ENCODE measurements at regions not wholly inside any gene's neighbourhood (a gene's known extent, or its start where the extent isn't known, plus 50 kb on each side); places are given as distances from the start of the nearest gene placed in this dataset.

GRCh38 chr21:43313221-43313938, 113.6 kb downstream of the SIK1 start:
- H3K36me3 ChIP-seq (ENCODE audit: insufficient read depth): no peaks in the 10 kb centered on the region
- no peak overlapping the region for H3K27ac ChIP-seq (ENCODE audit: low read depth)
- H3K4me1 ChIP-seq (ENCODE audit: insufficient read depth): no peaks in the 10 kb centered on the region
- WGBS: 83% methylated on average over 20 of the region's 20 CpGs
- DNase-seq (ENCODE audit: extremely low spot score): no peak
- H3K4me3 ChIP-seq (ENCODE audit: low read depth, low read length): no peak overlapping the region

DNA sequence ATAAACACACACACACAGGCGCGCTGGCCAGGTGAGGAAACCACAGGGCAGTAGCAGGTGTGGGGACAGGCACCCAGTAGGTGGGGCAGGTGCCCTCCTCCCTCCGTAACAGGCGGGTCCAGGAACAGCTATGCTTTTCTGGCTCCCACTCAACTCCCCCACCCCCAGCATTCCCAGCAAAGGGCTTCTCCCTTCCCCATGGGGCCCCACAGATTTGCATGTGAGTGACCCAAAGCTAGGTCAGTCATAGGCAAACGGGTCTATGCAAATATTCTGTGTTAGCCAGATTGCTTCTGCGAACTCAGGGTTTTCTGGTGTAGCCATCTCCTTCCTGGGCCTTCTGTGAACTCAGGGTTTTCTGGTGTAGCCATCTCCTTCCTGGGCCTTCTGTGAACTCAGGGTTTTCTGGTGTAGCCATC, 114.2 kb downstream of the SIK1 start:
- Histone ChIP-seq H3K4me3 (ENCODE audit: low read depth, low read length) (no peak overlapping the region), H3K36me3 (ENCODE audit: insufficient read depth) (no peaks in the 10 kb centered on the region), H3K4me1 (ENCODE audit: insufficient read depth) (no peaks in the 10 kb centered on the region), H3K27ac (ENCODE audit: low read depth) (no peak overlapping the region)
- no peak for DNase-seq (ENCODE audit: extremely low spot score)
- WGBS: 84% methylated on average over 6 of the region's 6 CpGs

DNA sequence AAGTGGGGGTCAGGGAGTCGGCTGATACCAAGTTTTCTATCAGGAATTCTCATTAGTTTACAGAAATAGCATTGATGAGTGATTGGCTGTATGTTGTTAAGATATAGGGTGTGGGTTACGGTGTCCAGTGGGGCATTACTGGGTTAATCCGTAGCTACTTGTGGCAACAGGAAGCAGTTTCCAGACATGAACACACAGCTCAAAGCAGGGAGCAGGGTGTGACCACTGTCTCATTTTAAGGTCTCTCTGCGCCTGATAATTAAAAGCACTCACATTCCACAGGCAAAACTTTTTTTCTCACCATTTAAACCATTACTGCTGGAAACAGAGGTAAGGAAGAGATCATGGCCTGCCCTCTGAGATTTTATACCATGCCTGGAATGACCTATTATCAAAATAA, 114.9 kb downstream of the SIK1 start:
- 70% methylated on average over 4 of the region's 4 CpGs for WGBS
- no peak for DNase-seq (ENCODE audit: extremely low spot score)
- Histone ChIP-seq H3K4me1 (ENCODE audit: insufficient read depth) (no peaks in the 10 kb centered on the region), H3K4me3 (ENCODE audit: low read depth, low read length) (no peak overlapping the region), H3K36me3 (ENCODE audit: insufficient read depth) (no peaks in the 10 kb centered on the region), H3K27ac (ENCODE audit: low read depth) (no peak overlapping the region)

DNA sequence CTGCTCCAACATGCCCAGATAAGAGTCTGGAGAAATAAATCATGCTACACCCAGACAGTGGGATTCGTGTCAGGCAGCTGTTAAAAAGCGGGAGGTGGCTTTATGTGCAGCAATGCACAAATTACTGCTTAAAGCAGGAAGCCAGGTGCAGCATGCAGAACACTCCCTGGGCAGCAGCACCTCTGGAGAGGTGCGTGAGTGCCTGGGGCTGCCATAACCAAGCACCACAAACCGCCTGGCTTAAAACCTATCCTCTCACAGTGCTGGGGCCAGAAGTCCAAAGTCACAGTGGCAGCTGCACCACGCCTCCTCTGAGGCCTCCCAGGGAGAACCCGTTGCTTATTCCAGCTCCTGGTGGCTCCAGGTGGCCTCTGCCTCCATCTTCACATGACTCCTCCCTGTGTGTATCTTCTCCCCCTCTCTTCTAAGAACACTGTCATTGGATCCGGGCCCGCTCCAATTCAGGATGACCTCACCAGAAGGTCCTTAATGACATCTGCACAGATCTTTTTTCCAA, 115.6 kb downstream of the SIK1 start:
- Histone ChIP-seq H3K4me3 (ENCODE audit: low read depth, low read length) (no peak overlapping the region), H3K4me1 (ENCODE audit: insufficient read depth) (no peaks in the 10 kb centered on the region), H3K36me3 (ENCODE audit: insufficient read depth) (no peaks in the 10 kb centered on the region), H3K27ac (ENCODE audit: low read depth) (no peak overlapping the region)
- WGBS: 68% methylated on average over 8 of the region's 8 CpGs
- no peak for DNase-seq (ENCODE audit: extremely low spot score)

- H3K4me3 ChIP-seq (ENCODE audit: low read depth, low read length): no peak overlapping the region
- DNase-seq (ENCODE audit: extremely low spot score): no peak
- H3K4me1 ChIP-seq (ENCODE audit: insufficient read depth): no peaks in the 10 kb centered on the region
- 85% methylated on average over 10 of the region's 10 CpGs for WGBS
- H3K27ac ChIP-seq (ENCODE audit: low read depth): no peak overlapping the region
- no peaks in the 10 kb centered on the region for H3K36me3 ChIP-seq (ENCODE audit: insufficient read depth)
Observed at GRCh38 chr21:43308815-43309283, 118.1 kb downstream of the SIK1 start.

- WGBS: 70% methylated on average over 13 of the region's 13 CpGs
- DNase-seq (ENCODE audit: extremely low spot score): no peak
Observed at GRCh38 chr21:43308101-43308814, 118.7 kb downstream of the SIK1 start.

GRCh38 chr21:43307677-43308070, 119.3 kb downstream of the SIK1 start:
- DNase-seq (ENCODE audit: extremely low spot score): no peak
- H3K27ac ChIP-seq (ENCODE audit: low read depth): no peak overlapping the region
- WGBS: 77% methylated on average over 7 of the region's 7 CpGs
- H3K4me1 ChIP-seq (ENCODE audit: insufficient read depth): no peaks in the 10 kb centered on the region
- H3K36me3 ChIP-seq (ENCODE audit: insufficient read depth): no peaks in the 10 kb centered on the region
- no peak overlapping the region for H3K4me3 ChIP-seq (ENCODE audit: low read depth, low read length)

More at GRCh38 chr21:43308101-43308814, 118.7 kb downstream of the SIK1 start:
- no peaks in the 10 kb centered on the region for H3K36me3 ChIP-seq (ENCODE audit: insufficient read depth)
- H3K4me1 ChIP-seq (ENCODE audit: insufficient read depth): no peaks in the 10 kb centered on the region
- H3K4me3 ChIP-seq (ENCODE audit: low read depth, low read length): no peak overlapping the region
- no peak overlapping the region for H3K27ac ChIP-seq (ENCODE audit: low read depth)

DNA sequence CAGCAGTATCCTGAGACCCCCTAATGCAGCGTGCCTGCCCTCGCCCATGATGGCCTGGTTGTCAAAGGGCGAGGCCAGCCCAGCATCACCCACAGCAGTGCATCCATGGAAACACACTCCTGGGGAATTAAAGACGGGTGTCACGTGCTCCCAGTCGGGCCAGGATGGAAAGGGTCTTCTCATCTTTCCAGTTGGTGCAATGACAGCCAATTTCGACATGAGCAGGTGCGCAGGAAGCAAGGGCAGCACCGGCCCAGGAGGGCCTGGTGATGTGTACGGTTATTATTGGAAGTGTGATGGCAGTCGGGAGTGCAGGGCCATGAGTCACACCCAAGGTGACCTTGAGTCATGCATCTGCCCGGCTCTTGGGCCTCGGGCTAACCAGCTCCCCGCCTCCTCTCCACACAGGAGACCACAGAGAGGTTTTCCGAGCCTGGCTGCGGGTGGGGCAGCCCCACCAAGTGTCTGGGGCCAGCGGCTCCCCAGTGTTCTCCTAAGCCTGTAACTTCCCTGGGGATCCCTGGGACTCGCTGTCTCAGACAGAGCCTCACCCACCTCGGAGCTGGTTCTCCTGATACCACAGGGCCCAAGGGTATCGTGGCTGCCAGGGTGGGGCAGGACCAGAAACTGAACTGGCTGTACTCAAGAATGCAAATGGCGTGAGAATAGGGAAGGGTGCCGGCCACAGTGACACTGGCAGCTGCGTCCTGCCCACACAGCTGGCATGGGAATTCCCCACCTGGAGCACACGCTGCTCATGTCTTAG, 119.8 kb downstream of the SIK1 start:
- Histone ChIP-seq H3K36me3 (ENCODE audit: insufficient read depth) (no peaks in the 10 kb centered on the region), H3K4me1 (ENCODE audit: insufficient read depth) (no peaks in the 10 kb centered on the region), H3K4me3 (ENCODE audit: low read depth, low read length) (no peak overlapping the region), H3K27ac (ENCODE audit: low read depth) (no peak overlapping the region)
- no peak for DNase-seq (ENCODE audit: extremely low spot score)
- WGBS: 89% methylated on average over 24 of the region's 24 CpGs

DNA sequence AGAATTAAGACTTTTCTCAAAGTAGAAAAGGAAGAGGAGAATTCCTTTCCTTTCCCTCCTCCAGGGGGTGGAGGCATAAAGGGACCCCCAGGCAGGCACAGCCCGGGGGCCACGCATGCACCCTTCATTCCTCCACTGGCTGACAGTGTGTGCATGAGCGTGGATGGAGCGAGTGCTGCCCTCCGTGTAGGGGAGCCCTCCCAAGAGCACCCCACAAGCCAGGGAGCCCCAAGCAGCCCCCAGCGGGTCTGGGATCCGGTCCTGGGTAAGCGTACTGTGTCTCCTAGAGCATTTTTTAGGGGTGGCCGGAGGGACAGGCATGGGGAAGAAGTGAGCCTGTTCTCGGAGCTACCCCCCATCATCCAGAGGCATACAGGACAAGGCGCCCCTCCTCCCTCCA, 120.5 kb downstream of the SIK1 start:
- H3K27ac ChIP-seq (ENCODE audit: low read depth): no peak overlapping the region
- WGBS: 94% methylated on average over 11 of the region's 11 CpGs
- DNase-seq (ENCODE audit: extremely low spot score): no peak
- H3K4me1 ChIP-seq (ENCODE audit: insufficient read depth): no peaks in the 10 kb centered on the region
- H3K36me3 ChIP-seq (ENCODE audit: insufficient read depth): no peaks in the 10 kb centered on the region
- no peak overlapping the region for H3K4me3 ChIP-seq (ENCODE audit: low read depth, low read length)

DNA sequence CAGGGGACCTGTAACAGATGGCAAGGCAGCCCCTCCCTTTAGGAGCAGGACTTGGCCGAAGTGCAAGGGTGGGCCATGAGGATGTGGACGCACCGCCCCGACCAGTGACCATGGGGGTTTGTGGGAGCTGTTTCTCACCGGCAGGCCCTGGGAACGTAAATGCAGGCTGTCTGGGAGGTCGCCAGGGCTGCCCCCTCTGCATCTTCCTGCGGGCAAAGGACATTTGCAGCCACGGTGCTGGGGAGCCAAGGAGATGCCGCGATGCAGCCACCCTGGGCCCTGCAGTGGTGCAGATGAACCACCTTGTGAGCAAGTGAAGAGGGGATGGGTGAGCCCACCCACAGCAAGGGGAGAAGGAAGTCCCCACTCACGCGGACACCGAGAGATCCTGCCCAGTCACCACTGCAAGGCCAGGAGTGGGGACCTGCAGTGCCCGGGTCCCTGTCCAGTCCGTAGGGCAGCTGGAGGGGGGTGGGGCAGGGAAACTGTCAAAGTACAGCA, 121.1 kb downstream of the SIK1 start:
- no peaks in the 10 kb centered on the region for H3K36me3 ChIP-seq (ENCODE audit: insufficient read depth)
- no peak overlapping the region for H3K27ac ChIP-seq (ENCODE audit: low read depth)
- WGBS: 86% methylated on average over 16 of the region's 16 CpGs
- DNase-seq (ENCODE audit: extremely low spot score): no peak
- no peak overlapping the region for H3K4me3 ChIP-seq (ENCODE audit: low read depth, low read length)
- H3K4me1 ChIP-seq (ENCODE audit: insufficient read depth): no peaks in the 10 kb centered on the region

GRCh38 chr21:43305336-43305665, 121.6 kb downstream of the SIK1 start:
- DNase-seq (ENCODE audit: extremely low spot score): no peak
- H3K27ac ChIP-seq (ENCODE audit: low read depth): no peak overlapping the region
- WGBS: 87% methylated on average over 15 of the region's 15 CpGs
- no peaks in the 10 kb centered on the region for H3K4me1 ChIP-seq (ENCODE audit: insufficient read depth)
- H3K36me3 ChIP-seq (ENCODE audit: insufficient read depth): no peaks in the 10 kb centered on the region
- no peak overlapping the region for H3K4me3 ChIP-seq (ENCODE audit: low read depth, low read length)

DNA sequence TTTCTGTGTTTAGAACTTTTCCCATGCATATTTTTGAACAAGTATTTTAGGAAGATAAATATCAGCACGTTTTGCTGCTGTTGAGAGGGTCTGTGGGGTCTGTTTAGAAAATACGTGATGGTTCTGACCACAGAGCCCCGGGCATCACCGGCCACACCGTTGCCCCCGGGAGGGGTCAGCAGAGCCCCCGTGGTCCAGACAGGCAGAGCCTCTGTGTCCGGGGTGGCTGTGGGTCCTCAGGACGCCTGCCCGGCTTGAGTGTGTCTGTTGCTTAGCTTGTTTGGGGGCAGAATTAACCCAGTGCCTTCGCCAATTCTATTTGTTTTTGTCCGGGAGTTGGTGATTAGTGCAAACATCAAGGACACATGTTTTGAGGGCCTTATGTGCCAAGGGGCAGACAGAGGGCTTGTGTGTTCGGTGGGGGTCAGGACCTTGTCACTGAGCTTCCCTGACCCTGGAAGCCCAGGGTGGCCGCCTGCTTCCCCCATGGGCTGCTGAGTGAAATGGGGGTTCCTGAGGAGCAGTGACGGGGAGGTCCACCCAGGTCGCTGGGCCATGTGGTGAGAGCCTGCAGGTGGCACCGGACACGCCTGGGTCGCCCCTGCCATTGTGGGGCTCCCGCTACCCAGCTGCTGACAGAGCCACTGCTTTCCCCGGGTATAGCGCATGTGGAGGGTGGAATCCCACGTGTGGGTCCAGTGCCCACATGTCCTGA, 122.2 kb downstream of the SIK1 start:
- no peak overlapping the region for H3K4me3 ChIP-seq (ENCODE audit: low read depth, low read length)
- no peak overlapping the region for H3K27ac ChIP-seq (ENCODE audit: low read depth)
- DNase-seq (ENCODE audit: extremely low spot score): no peak
- WGBS: 85% methylated on average over 23 of the region's 23 CpGs
- no peaks in the 10 kb centered on the region for H3K4me1 ChIP-seq (ENCODE audit: insufficient read depth)
- no peaks in the 10 kb centered on the region for H3K36me3 ChIP-seq (ENCODE audit: insufficient read depth)

DNA sequence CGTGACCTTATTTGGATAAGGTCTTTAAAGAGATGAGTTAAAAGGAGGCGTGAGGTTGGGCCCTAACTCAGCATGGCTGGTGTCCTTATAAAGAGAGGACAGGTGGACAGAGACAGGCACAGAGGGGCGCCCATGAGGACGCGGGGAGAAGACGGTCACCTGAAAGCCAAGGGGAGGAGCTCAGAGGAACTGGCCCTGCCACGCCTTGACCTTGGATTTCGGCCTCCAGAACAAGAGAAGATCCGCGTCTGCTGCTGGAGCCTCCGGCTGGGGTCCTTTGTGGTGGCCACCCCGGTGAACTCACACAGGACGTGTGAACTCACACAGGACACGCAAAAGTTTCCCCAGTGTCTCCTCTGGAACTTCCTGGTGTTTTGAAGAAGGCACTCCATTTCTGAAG, 122.7 kb downstream of the SIK1 start:
- Histone ChIP-seq H3K36me3 (ENCODE audit: insufficient read depth) (no peaks in the 10 kb centered on the region), H3K27ac (ENCODE audit: low read depth) (no peak overlapping the region), H3K4me3 (ENCODE audit: low read depth, low read length) (no peak overlapping the region), H3K4me1 (ENCODE audit: insufficient read depth) (no peaks in the 10 kb centered on the region)
- DNase-seq (ENCODE audit: extremely low spot score): no peak
- WGBS: 88% methylated on average over 14 of the region's 14 CpGs
